Left renal cortex interstitium (tissue), 4 donors: ENCODE measurements at regions not wholly inside any gene's neighbourhood (a gene's known extent, or its start where the extent isn't known, plus 50 kb on each side); places are given as distances from the start of the nearest gene placed in this dataset.
"Not testable (repeated sequence)": the region's sequence is repeated elsewhere in the genome, so short reads cannot be mapped to it uniquely, and the experiment has no call there.

Experiments used
- DNase-seq, 4 donors: peaks; one replicate each; pipeline ENCODE4 v3.0.0-alpha.2; 2013; ENCODE audit warnings: low read depth in 4 of 4, low spot score in 2 of 4, missing footprints in 1 of 4

DNA sequence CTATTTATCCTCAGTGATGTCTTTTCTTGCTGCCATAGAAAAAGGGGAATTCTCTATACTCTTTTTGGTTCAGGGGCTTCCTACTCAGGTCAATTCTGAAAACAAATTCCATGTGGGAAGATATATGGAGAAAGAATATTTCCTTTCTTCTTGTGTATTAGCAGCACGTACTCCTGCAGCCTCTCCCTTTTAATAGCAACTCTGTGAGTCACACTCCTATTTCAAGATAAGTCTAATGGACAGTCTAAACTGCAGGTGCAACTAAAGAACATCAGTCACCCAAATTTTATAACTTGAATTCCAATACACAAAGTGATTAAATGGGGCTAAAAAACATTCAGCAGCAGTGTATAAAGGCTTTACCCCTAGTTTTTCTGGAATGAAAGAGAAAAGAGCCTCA is 942.2 kb downstream of the CNTNAP5 start:
- DNase-seq: no peak

DNA sequence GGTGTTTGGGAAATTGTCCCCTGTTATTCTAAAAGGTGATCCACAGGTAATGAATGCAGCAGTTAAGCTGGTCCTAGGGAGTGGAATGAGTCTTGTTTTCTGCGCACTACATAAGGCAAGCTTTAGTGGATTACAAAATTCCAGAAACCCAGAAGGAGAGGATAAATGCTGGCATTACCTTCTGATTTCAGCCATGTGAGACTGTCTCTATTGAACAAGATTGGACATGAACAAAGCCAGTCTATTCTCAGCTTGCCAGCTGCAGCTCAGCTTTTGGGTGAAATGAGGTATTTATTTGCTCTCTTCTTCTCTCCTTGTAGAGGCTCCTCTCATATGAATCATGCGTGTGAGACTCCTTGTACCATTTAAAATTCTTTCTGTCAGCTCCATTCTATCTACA is 944.9 kb downstream of the CNTNAP5 start:
- no peak for DNase-seq

DNA sequence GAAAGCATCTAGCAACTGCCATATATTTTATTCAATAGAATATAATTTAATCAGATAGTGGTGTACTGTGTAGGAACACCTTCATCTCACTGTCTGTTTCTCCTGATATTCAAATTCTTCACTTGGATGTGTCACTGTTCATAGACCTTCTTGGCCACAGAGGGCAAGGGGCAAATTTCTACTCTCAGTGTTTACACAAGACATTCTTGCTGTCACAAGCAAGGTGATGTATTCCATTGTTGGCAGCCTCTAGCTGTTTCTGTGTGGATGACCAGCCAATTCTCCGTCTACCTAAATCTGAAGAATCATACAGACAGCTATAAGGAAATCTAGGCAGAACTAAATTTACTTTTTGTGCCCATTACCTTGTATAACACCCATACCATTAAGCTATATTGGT is 948.3 kb downstream of the CNTNAP5 start:
- DNase-seq: no peak

DNA sequence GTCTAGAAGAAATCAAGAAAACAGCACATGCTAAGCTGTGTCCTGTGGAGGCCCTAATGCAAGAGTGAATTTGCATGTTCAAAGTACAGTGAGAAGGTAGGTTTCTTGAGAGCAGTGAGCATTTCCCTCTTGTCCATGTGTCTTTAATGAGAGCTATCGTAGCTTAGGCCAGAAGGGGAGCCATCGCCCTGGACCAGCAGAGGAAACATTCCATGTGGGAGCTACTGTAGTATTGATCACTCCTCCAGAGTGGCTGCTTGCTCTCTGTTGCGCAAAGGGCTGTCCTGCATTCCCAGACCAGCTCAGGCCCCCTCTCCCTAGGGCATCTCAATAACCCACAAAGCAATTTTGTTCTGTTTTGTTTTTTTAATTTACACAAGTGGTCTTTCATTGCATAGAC is 950.1 kb downstream of the CNTNAP5 start:
- DNase-seq: no peak

DNA sequence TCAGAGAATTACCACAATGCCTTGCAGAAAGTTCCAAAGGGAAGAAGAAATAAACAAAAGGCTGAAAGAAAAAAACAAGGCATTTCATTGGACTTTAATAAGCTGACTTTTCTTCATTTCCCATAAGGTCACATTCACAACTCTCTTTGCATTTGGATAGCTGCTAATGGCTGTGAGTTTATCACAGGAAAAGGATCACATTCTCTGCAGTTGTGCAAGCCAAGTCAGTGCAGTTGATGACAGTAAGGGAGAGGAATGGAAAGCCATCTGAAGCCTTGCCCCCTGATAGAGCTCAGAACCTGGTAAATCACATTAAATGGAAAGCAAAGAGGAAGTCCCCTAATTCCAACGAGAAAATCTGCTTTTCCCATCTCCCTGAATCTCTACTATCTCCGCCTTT is 950.6 kb downstream of the CNTNAP5 start:
- no peak for DNase-seq

DNA sequence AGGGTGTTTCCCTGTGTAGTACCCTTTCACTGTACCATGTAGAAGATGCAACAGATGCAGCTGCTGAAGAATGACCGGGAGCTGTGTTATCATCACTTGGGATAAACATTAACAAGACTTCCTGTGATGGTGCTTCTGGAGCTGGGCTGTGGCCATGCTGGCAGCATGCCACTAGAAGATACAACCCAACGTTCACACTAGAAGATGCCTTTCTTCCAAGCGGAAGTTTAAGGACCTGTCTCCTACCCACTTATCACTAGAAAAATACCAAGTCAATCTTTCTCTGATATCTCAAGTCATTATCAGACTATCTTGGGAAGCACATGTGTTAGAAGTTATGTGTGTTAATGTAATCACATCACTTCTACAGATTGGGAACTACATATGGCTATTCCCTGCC is 953.5 kb downstream of the CNTNAP5 start:
- no peak for DNase-seq

DNA sequence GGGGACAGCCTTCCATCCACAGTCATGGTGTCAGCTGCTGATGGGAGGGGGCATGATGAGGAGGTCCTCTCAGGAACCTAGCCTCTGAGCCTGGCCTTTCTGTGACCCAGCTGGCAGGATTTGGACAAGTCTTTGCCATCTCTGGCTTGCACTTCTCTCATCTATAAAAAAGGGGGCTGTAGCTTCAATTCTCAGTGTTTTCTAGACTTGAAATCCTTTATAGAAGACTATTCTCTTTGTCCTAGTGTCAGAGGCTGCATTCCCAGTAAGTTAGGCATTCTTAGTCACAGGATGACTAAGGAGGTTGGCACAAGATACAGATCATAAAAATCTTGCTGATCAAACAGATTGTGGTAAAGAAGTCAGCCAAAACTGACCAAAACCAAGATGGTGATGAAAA is 958.5 kb downstream of the CNTNAP5 start:
- no peak for DNase-seq

DNA sequence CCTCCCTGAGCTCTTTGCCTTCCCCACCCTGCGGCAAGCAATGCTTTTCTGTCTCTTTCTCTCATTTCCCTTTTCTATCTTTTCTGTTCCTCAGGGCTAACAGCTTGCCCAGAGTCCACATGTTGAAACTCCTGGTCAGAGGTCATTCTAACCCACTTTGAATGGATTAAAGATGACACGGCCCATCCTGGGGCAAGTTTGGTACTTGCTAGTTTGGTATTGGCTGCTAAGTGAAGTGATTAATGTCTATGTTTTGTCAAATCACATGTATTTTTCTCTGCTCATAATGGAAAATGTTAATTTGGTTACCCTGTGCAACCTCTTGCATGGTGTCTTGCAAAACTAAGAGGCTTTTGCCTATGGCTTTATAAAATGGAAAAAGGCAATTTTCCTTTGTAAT is 960.2 kb downstream of the CNTNAP5 start:
- DNase-seq: no peak

DNA sequence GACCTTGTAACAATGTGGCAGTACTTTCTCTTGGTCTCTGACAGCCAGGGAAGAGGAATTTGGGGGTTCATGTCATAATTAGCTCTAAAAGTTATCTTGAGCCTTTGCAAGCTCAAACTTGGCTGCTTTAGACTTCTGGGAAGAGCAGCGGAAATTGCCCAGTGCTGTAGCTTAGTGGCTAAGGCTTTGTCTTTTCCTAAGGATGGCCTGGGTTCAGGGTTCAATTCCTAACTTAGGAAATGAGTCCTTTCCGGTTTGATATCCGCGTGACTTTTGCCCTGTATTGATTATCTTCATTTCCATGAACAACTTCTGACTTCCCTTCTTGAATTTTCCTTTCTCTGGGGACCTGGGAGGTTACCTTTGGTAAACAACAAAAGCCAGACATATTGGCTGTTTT is 961.0 kb downstream of the CNTNAP5 start:
- DNase-seq: no peak

DNA sequence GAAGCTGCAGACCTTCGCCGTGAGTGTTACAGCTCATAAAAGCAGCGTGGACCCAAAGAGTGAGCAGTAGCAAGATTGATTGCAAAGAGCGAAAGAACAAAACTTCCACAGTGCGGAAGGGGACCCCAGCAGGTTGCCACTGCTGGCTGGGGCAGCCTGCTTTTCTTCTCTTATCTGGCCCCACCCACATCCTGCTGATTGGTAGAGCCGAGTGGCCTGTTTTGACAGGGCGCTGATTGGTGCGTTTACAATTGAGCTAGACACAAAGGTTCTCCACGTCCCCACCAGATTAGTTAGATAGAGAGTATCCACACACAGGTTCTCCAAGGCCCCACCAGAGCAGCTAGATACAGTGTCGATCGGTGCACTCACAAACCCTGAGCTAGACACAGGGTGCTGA is 961.8 kb downstream of the CNTNAP5 start:
- not testable (repeated sequence) for DNase-seq

DNA sequence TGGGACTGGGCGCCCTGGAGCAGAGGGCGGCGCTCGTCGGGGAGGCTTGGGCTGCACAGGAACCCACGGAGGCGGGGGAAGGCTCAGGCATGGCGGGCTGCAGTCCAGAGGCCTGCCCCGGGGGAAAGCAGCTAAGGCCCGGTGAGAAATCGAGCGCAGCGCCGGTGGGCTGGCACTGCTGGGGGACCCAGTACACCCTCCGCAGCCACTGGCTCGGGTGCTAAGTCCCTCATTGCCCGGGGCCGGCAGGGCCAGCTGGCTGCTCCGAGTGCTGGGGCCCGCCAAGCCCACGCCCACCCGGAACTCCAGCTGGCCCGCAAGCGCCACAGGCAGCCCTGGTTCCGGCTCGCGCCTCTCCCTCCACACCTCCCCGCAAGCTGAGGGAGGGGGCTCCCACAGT is 962.3 kb downstream of the CNTNAP5 start:
- not testable (repeated sequence) for DNase-seq

DNA sequence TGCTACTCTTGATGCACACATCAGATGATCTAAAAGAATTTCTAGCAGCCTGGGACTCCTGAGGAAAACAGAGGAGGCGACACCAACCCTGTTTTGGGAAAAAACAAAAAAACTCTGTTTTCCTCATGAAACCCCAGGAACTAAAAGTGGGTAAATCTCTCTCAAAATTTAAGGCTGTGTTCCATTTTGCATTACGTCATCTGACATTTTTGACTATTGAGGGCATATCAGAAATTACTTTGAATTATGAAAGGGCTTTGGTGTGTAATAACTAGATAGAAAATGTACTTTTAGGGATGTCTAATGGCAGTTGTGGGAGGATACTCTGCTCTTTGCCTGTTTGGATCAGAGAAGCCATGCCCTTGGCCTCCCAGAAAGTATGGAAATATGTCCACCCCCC is 963.0 kb downstream of the CNTNAP5 start:
- DNase-seq: no peak

DNA sequence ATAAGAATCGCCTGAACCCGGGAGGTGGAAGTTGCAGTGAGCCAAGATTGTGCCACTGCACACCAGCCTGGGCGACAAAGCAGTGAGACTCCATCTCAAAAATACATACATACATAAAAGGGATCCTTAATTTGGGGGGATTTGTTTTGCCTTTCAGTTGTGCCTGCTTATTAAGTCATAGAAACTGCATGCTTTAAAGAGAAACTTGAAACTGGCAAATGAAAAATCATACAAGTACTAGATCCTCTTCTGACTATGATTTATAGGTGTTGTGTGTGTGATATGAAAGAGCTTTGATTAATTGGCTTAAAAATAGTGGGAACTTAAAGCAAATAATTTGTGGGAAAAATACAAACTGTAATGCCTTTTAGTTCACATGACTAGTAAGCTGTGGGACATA is 963.7 kb downstream of the CNTNAP5 start:
- DNase-seq: no peak

DNA sequence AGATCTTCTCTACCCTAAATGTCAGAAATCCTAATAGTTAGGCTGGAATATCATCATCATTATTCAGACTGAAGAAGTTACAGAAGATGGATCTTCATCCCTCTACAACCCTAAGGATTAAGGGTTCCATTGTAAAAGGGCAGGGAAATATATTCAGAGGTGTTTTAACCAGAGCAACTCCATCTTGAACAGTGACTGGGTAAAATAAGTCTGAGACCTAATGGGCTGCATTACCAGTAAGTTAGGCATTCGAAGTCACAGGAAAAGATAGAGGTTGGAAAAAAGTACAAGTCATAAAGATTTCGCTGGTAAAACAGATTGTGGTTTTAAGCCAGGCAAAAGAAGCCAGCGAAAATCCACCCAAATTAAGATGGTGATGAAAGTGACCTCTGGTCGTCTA is 968.7 kb downstream of the CNTNAP5 start:
- DNase-seq: no peak

DNA sequence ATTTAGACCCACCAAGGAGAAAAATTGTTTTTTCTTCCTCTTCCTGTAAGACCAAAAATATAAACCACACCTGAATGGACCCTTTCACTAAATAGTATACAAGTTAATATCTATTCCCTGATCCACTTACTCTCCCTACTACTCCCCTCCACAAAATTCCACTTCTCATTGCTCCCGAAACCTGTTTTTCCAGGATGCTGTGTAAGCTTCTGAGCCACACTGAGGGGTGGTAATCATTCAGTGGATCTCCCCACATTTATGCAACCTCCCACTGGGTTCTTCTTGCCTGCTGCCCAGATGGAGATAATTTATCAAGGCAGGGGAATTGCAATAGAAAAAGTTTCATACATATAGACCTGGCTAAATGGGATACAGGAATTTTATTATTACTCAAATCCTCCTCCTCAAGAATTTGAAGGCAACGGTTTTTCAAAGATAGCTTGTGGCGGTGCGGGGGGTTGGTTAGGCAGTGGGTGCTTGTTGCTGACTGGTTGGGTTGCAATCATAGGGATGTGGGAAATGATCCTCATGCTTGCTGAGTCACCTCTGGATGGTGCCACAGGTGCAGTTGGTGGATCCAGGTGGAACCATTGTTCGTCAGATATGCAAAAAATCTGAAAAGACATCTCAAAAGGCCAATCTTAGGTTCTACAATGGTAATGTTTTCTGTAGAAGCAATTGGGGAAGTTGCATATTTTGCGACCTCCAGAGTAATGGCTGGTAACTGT is 970.3 kb downstream of the CNTNAP5 start:
- no peak for DNase-seq

DNA sequence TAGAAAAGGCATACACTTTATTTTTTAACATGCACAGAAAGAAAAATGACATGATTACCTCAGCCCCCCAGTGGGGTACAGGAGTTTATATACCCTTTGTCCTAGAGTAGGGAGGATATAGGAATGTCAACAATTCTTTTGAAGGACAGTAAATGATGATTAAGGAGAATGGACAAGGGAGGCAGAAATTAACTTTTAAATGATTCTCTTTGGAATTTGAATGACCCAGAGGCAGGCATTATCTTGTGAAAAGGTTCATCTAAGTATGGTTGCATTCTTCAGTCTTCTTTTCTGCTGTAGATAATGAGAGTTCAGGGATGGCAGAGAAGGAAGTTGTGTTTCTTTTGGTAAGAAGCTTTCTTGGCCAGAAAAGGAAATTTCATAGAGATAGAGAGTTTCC is 971.3 kb downstream of the CNTNAP5 start:
- DNase-seq: no peak

DNA sequence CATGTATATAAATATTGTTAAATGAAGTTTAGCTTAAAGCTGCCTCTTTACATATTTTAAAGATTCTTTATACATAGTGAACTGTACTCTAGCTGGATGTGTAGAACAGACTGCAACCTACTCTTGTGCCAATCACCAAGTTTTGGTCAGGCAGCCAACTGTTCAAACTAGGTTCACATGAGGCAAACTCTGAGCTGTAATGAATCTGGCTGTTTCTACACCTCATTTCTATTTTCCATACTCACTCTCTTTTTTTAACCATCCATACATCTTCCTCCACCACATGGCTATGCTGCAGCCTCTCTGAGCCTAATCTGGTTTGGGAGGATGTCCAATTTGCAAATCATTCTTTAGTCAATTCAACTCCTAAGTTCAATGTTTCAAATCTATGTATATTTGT is 974.8 kb downstream of the CNTNAP5 start:
- no peak for DNase-seq

DNA sequence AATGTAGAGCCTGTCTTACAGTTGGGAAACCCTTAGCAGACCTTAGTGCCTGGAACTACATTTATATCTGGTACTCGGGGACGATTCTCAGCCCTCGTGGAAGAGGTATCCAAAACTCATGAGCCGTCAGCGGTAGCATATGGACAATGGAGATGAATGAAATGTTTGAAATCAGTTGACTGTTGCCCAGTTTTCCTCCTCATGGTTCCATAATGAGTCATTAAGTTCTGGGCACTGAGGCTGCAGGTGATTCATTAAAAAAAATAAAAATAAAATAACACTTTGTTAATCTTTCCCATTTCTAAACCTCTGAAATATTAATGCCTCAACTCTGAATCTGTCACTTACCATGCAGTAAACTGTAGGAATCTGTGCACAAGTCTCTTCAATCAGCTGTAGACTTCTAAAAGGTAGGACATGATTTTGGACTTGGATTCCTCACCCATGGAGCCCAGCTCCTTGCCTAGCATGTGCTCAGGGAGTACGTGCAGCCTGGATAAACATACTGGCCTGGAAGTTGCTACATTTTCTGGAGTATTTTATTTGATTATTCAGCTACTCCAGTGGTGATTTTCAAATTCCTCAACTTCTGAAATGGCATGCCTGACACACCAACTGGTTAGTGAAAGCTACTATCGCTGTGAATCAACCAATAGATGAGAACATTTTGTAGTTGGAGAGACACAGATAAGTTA is 979.2 kb downstream of the CNTNAP5 start:
- DNase-seq: no peak

DNA sequence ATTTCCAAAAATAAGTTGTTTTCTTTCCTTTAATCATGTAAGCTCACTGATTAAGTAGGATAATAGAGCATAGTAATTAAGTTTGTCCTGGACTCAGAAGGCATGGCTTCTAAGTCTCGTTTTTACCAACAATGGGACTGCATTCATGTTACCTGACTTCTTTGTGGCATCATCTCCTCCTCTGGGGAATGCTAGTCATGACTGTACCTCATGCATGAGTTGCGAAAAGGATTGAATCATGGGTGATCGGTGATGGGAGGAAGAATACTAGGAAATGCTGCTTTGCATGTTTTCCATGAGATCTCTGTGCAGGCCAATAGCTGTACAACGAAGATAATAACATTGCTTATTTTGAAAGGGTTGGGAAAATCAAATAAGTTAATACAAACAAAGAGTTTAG is 981.6 kb downstream of the CNTNAP5 start:
- DNase-seq: no peak

DNA sequence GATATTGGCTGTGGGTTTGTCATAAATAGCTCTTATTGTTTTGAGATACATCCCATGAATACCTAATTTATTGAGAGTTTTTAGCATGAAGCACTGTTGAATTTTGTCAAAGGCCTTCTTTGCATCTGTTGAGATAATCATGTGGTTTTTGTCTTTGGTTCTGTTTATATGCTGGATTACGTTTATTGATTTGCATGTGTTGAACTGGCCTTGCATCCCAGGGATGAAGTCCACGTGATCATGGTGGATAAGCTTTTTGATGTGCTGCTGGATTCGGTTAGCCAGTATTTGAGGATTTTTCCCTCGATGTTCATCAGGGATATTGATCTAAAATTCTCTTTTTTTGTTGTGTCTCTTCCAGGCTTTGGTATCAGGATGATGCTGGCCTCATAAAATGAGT is 1003.6 kb downstream of the CNTNAP5 start:
- not testable (repeated sequence) for DNase-seq

DNA sequence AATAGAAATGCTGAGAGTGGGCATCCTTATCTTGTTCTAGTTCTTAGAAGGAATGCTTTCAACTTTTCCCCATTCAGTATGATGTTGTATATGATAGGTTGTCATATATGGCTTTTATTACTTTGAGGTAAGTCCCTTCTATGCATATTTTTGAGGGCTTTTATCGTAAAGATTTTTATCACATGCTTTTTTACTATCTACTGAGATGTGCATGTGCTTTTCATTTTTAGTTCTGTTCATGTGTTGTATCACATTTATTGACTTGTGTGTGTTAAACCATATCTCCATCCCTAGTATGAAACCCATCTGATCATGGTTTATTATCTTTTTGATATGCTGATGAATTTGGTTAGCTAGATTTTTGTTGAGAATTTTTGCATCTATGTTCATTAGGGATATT is 1008.8 kb downstream of the CNTNAP5 start:
- no peak for DNase-seq

DNA sequence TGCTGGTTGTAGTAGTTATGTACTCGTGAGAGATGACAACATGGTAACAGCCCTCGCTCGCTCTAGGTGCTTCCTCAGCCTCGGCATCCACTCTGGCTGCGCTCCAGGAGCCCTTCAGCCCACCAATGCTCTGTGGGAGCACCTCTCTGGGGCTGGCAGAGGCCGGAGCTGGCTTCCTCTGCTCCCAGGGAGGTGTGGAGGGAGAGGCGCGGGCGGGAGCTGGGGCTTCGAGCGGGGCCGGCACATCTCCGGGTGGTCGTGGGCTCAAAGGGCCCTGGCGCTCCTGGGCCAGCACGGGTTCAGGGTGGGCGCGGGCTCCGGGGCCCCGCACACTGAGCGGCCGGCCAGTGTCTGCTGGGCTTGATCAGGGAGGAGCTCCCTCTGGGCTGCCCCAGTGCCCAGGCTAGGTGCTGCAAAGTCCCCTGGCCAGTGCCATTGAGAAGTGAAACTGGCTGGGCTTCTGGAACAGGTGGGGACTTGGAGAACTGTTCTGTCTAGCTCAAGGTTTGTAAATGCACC is 1012.1 kb downstream of the CNTNAP5 start:
- no peak for DNase-seq
